ENCODE measurements at regions not wholly inside any gene's neighbourhood (a gene's known extent, or its start where the extent isn't known, plus 50 kb on each side); places are given as distances from the start of the nearest gene placed in this dataset.

DNA sequence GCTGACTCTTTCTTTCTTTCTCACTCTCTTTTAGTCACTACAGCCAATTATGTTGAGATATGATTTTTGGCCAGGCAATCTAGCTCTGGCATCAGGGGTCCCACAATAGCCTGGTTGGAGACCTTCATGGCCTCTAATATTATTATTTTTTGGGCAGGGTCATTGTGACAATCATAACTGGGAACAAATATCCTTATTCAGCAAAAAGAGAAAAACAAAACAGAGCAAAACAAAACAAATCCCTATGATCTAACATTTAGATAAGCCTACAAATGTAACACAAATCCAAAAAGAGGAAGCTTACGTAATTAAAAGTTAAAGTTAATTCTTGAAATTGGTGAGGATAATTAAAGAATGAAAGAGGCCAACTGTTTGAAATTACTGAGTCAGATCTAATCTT, 640.0 kb downstream of the TUSC7 start:
- TF ChIP-seq, protein P1, sequence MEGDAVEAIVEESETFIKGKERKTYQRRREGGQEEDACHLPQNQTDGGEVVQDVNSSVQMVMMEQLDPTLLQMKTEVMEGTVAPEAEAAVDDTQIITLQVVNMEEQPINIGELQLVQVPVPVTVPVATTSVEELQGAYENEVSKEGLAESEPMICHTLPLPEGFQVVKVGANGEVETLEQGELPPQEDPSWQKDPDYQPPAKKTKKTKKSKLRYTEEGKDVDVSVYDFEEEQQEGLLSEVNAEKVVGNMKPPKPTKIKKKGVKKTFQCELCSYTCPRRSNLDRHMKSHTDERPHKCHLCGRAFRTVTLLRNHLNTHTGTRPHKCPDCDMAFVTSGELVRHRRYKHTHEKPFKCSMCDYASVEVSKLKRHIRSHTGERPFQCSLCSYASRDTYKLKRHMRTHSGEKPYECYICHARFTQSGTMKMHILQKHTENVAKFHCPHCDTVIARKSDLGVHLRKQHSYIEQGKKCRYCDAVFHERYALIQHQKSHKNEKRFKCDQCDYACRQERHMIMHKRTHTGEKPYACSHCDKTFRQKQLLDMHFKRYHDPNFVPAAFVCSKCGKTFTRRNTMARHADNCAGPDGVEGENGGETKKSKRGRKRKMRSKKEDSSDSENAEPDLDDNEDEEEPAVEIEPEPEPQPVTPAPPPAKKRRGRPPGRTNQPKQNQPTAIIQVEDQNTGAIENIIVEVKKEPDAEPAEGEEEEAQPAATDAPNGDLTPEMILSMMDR (IDR thresholded peaks at IDR 0.05; ENCODE audit: borderline replicate concordance, extremely low read depth, low read length, poor library complexity, severe bottlenecking) = no peak
- TF ChIP-seq EZH2 (IDR thresholded peaks at IDR 0.05; ENCODE audit: borderline replicate concordance, low read depth, low read length, severe bottlenecking) = no peak
